Activated CD8-positive, alpha-beta T cell treated with anti-CD3 and anti-CD28 coated beads, Interleukin-2, amount 10 ng/mL, durations not matched to agents 7 days and 5 days (primary cell): ENCODE measurements at regions not wholly inside any gene's neighbourhood (a gene's known extent, or its start where the extent isn't known, plus 50 kb on each side); places are given as distances from the start of the nearest gene placed in this dataset.

ENCODE experiments used
- ATAC-seq: fragments of 150-1000 bp; cut with Tn5 transposase; one replicate; pipeline ENCODE4 v1.10.0; 2021; ENCODE audit warnings: moderate library complexity
- CTCF ChIA-PET: fragments of 350-600 bp; sonication (Branson Sonifier 250); formaldehyde crosslinking; loops from one replicate; lab custom pipeline; 2021; ENCODE audit warnings: antibody characterized with exemption; lab: Charles Lee
- POLR2A ChIA-PET: fragments of 350-600 bp; sonication (Branson Sonifier 250); formaldehyde crosslinking; loops from one replicate; lab custom pipeline; 2021; ENCODE audit warnings: antibody characterized with exemption; lab: Charles Lee
- DNase-seq: peaks from one replicate; pipeline ENCODE4 v3.0.0-alpha.2; 2020
- H3K27ac Mint-ChIP-seq: one replicate; pipeline ENCODE4 v1.8.0; 2021; ENCODE audit warnings: mild to moderate bottlenecking, mixed read lengths
- H3K27me3 Mint-ChIP-seq: one replicate; pipeline ENCODE4 v1.8.0; 2021; ENCODE audit warnings: low read depth, mixed read lengths
- H3K36me3 Mint-ChIP-seq: one replicate; pipeline ENCODE4 v1.8.0; 2021; ENCODE audit warnings: low read depth, mixed read lengths
- H3K4me1 Mint-ChIP-seq: one replicate; pipeline ENCODE4 v1.8.0; 2021; ENCODE audit warnings: low read depth, mixed read lengths
- H3K4me3 Mint-ChIP-seq: one replicate; pipeline ENCODE4 v1.8.0; 2021; ENCODE audit warnings: mild to moderate bottlenecking, mixed read lengths
- H3K9me3 Mint-ChIP-seq: one replicate; pipeline ENCODE4 v1.8.0; 2022; ENCODE audit warnings: mixed read lengths; ENCODE audit not compliant: insufficient read depth

GRCh38 chr17:73980517-73980916 lies 223.0 kb upstream of the RPL38 start:
- peaks cover 11% of the 10 kb centered on the region for H3K4me1 Mint-ChIP-seq
- ChIA-PET CTCF (no interaction called here), POLR2A (no interaction called here)
- DNase-seq: no peak
- no peaks in the 10 kb centered on the region for H3K9me3 Mint-ChIP-seq
- no peak overlapping the region for H3K4me3 Mint-ChIP-seq
- no peaks in the 10 kb centered on the region for H3K36me3 Mint-ChIP-seq
- peaks cover 9% of the 10 kb centered on the region for H3K27me3 Mint-ChIP-seq
- no peak overlapping the region for H3K27ac Mint-ChIP-seq
- ATAC-seq: no peak

GRCh38 chr17:73982871-73983270 lies 220.6 kb upstream of the RPL38 start:
- CTCF ChIA-PET: interaction anchor here (0.6 kb wide), 1 partner anchor 320 kb away, joined by 3 read pairs; no protein-coding TSS in a partner anchor
- no peaks in the 10 kb centered on the region for H3K36me3 Mint-ChIP-seq
- H3K27me3 Mint-ChIP-seq: peaks cover 9% of the 10 kb centered on the region
- ATAC-seq: no peak
- POLR2A ChIA-PET: no interaction called here
- DNase-seq: no peak
- no peak overlapping the region for H3K27ac Mint-ChIP-seq
- H3K4me1 Mint-ChIP-seq: peaks cover 11% of the 10 kb centered on the region
- H3K9me3 Mint-ChIP-seq: no peaks in the 10 kb centered on the region
- H3K4me3 Mint-ChIP-seq: no peak overlapping the region

- H3K27me3 Mint-ChIP-seq: peaks cover 5% of the 10 kb centered on the region
- ATAC-seq (no peak), DNase-seq (no peak)
- CTCF ChIA-PET: no interaction called here
- no peaks in the 10 kb centered on the region for H3K36me3 Mint-ChIP-seq
- H3K4me1 Mint-ChIP-seq: peaks cover 11% of the 10 kb centered on the region
- POLR2A ChIA-PET: no interaction called here
- H3K9me3 Mint-ChIP-seq: no peaks in the 10 kb centered on the region
- H3K4me3 Mint-ChIP-seq: no peak overlapping the region
- no peak overlapping the region for H3K27ac Mint-ChIP-seq
Measured at GRCh38 chr17:73983621-73984400, 219.7 kb upstream of the RPL38 start.

- ChIA-PET CTCF (interaction anchor here (1.2 kb wide), 1 partner anchor 14 kb away, joined by 3 read pairs; no protein-coding TSS in a partner anchor), POLR2A (no interaction called here)
- Mint-ChIP-seq H3K4me1 (peaks cover 11% of the 10 kb centered on the region), H3K36me3 (no peaks in the 10 kb centered on the region), H3K27me3 (peaks cover 3% of the 10 kb centered on the region), H3K4me3 (no peak overlapping the region), H3K27ac (no peak overlapping the region), H3K9me3 (no peaks in the 10 kb centered on the region)
- no peak for ATAC-seq
- DNase-seq: no peak
Measured at GRCh38 chr17:73984941-73985340, 218.5 kb upstream of the RPL38 start.

GRCh38 chr17:73985466-73986015 lies 217.9 kb upstream of the RPL38 start:
- Mint-ChIP-seq H3K27ac (no peak overlapping the region), H3K4me1 (peaks cover 11% of the 10 kb centered on the region), H3K27me3 (peaks cover 2% of the 10 kb centered on the region), H3K9me3 (no peaks in the 10 kb centered on the region), H3K4me3 (no peak overlapping the region), H3K36me3 (no peaks in the 10 kb centered on the region)
- POLR2A ChIA-PET: no interaction called here
- DNase-seq (no peak), ATAC-seq (no peak)
- CTCF ChIA-PET: interaction anchor here (1.2 kb wide), 1 partner anchor 13 kb away, joined by 3 read pairs; no protein-coding TSS in a partner anchor

- DNase-seq (no peak), ATAC-seq (no peak)
- no peaks in the 10 kb centered on the region for H3K36me3 Mint-ChIP-seq
- H3K9me3 Mint-ChIP-seq: no peaks in the 10 kb centered on the region
- no peak overlapping the region for H3K27ac Mint-ChIP-seq
- no peaks in the 10 kb centered on the region for H3K27me3 Mint-ChIP-seq
- POLR2A ChIA-PET: no interaction called here
- CTCF ChIA-PET: no interaction called here
- peaks cover 11% of the 10 kb centered on the region for H3K4me1 Mint-ChIP-seq
- no peak overlapping the region for H3K4me3 Mint-ChIP-seq
Measured at GRCh38 chr17:73986641-73987177, 216.8 kb upstream of the RPL38 start.

GRCh38 chr17:73987395-73987794 lies 216.1 kb upstream of the RPL38 start:
- H3K36me3 Mint-ChIP-seq: no peaks in the 10 kb centered on the region
- ChIA-PET POLR2A (interaction anchor here (0.6 kb wide), 1 partner anchor 231 kb away, joined by 3 read pairs; no protein-coding TSS in a partner anchor), CTCF (no interaction called here)
- no peak for DNase-seq
- no peak for ATAC-seq
- no peaks in the 10 kb centered on the region for H3K27me3 Mint-ChIP-seq
- peaks cover 11% of the 10 kb centered on the region for H3K4me1 Mint-ChIP-seq
- H3K27ac Mint-ChIP-seq: no peak overlapping the region
- no peaks in the 10 kb centered on the region for H3K9me3 Mint-ChIP-seq
- H3K4me3 Mint-ChIP-seq: no peak overlapping the region

GRCh38 chr17:73987845-73988509 lies 215.5 kb upstream of the RPL38 start:
- H3K4me3 Mint-ChIP-seq: no peak overlapping the region
- H3K9me3 Mint-ChIP-seq: no peaks in the 10 kb centered on the region
- H3K27ac Mint-ChIP-seq: no peak overlapping the region
- DNase-seq (no peak), ATAC-seq (no peak)
- POLR2A ChIA-PET: interaction anchor here (0.6 kb wide), 1 partner anchor 231 kb away, joined by 3 read pairs; no protein-coding TSS in a partner anchor
- CTCF ChIA-PET: no interaction called here
- H3K36me3 Mint-ChIP-seq: no peaks in the 10 kb centered on the region
- peaks cover 7% of the 10 kb centered on the region for H3K4me1 Mint-ChIP-seq
- no peaks in the 10 kb centered on the region for H3K27me3 Mint-ChIP-seq

- peaks cover 5% of the 10 kb centered on the region for H3K4me1 Mint-ChIP-seq
- no peaks in the 10 kb centered on the region for H3K9me3 Mint-ChIP-seq
- H3K27ac Mint-ChIP-seq: no peak overlapping the region
- ATAC-seq (no peak), DNase-seq (no peak)
- no peaks in the 10 kb centered on the region for H3K36me3 Mint-ChIP-seq
- no peaks in the 10 kb centered on the region for H3K27me3 Mint-ChIP-seq
- H3K4me3 Mint-ChIP-seq: no peak overlapping the region
- POLR2A ChIA-PET: no interaction called here
- CTCF ChIA-PET: interaction anchor here (1.1 kb wide), 1 partner anchor 9 kb away, joined by 6 read pairs; no protein-coding TSS in a partner anchor
Measured at GRCh38 chr17:73989671-73990070, 213.8 kb upstream of the RPL38 start.

GRCh38 chr17:73990290-73990689 lies 213.2 kb upstream of the RPL38 start:
- no peak for DNase-seq
- Mint-ChIP-seq H3K4me1 (no peaks in the 10 kb centered on the region), H3K36me3 (no peaks in the 10 kb centered on the region), H3K9me3 (no peaks in the 10 kb centered on the region), H3K4me3 (no peak overlapping the region), H3K27me3 (no peaks in the 10 kb centered on the region), H3K27ac (no peak overlapping the region)
- ATAC-seq: no peak
- POLR2A ChIA-PET: no interaction called here
- CTCF ChIA-PET: interaction anchor here (1.1 kb wide), 1 partner anchor 8 kb away, joined by 6 read pairs; no protein-coding TSS in a partner anchor

- no peaks in the 10 kb centered on the region for H3K4me1 Mint-ChIP-seq
- CTCF ChIA-PET: no interaction called here
- H3K27ac Mint-ChIP-seq: no peak overlapping the region
- POLR2A ChIA-PET: no interaction called here
- no peaks in the 10 kb centered on the region for H3K9me3 Mint-ChIP-seq
- H3K27me3 Mint-ChIP-seq: no peaks in the 10 kb centered on the region
- DNase-seq: no peak
- H3K4me3 Mint-ChIP-seq: no peak overlapping the region
- ATAC-seq: no peak
- H3K36me3 Mint-ChIP-seq: no peaks in the 10 kb centered on the region
Measured at GRCh38 chr17:73991260-73991659, 212.2 kb upstream of the RPL38 start.
